H9 (cell line): ENCODE measurements at regions not wholly inside any gene's neighbourhood (a gene's known extent, or its start where the extent isn't known, plus 50 kb on each side); places are given as distances from the start of the nearest gene placed in this dataset.

Experiments
- DNase-seq: peaks from one replicate; pipeline ENCODE4 v3.0.0-alpha.2; 2017
- H2AFZ ChIP-seq: one replicate; pipeline ENCODE4 v1.6.1; 2013; ENCODE audit warnings: mild to moderate bottlenecking, low read length, control low read depth, moderate library complexity
- H2AK5ac ChIP-seq: 2 replicates; pipeline ENCODE4 v1.6.1; 2013; ENCODE audit warnings: low read length, control low read depth, mixed read lengths; ENCODE audit not compliant: insufficient read length
- H2BK120ac ChIP-seq: one replicate; pipeline ENCODE4 v1.6.1; 2013; ENCODE audit warnings: low read depth, mild to moderate bottlenecking, low read length, control low read depth, inconsistent platforms; ENCODE audit not compliant: poor library complexity, severe bottlenecking
- H2BK12ac ChIP-seq: 2 replicates; pipeline ENCODE4 v1.6.1; 2013; ENCODE audit warnings: low read length, control low read depth, mixed read lengths, low read depth; ENCODE audit not compliant: insufficient read length
- H2BK15ac ChIP-seq: 2 replicates; pipeline ENCODE4 v1.6.1; 2013; ENCODE audit warnings: low read depth, low read length, control low read depth
- H2BK20ac ChIP-seq: one replicate; pipeline ENCODE4 v1.6.1; 2013; ENCODE audit warnings: low read depth, mild to moderate bottlenecking, low read length, control low read depth, inconsistent platforms; ENCODE audit not compliant: poor library complexity, severe bottlenecking
- H2BK5ac ChIP-seq: 2 replicates; pipeline ENCODE4 v1.6.1; 2013; ENCODE audit warnings: low read length, control low read depth, mixed read lengths; ENCODE audit not compliant: insufficient read length
- H3K14ac ChIP-seq: 2 replicates; pipeline ENCODE4 v1.6.1; 2013; ENCODE audit warnings: low read length, control low read depth; ENCODE audit not compliant: insufficient read depth
- H3K18ac ChIP-seq: 2 replicates; pipeline ENCODE4 v1.6.1; 2013; ENCODE audit warnings: low read depth, mild to moderate bottlenecking, mixed read lengths, low read length, control low read depth; ENCODE audit not compliant: insufficient read length
- H3K23ac ChIP-seq: 2 replicates; pipeline ENCODE4 v1.6.1; 2013; ENCODE audit warnings: low read length, control low read depth, mixed read lengths, low read depth; ENCODE audit not compliant: insufficient read length
- H3K23me2 ChIP-seq: 2 replicates; pipeline ENCODE4 v1.6.1; 2013; ENCODE audit warnings: low read depth, mild to moderate bottlenecking, mixed read lengths, low read length, control low read depth; ENCODE audit not compliant: insufficient read length, poor library complexity, severe bottlenecking
- H3K27ac ChIP-seq: 2 replicates; pipeline ENCODE4 v1.5.1; 2013; ENCODE audit warnings: low read length, control low read depth, mixed read lengths, low read depth; ENCODE audit not compliant: insufficient read length
- H3K27me3 ChIP-seq: 2 replicates; pipeline ENCODE4 v1.6.1; 2013; ENCODE audit warnings: low read length, control low read depth, inconsistent platforms; ENCODE audit not compliant: insufficient read depth
- H3K4ac ChIP-seq: 2 replicates; pipeline ENCODE4 v1.6.1; 2013; ENCODE audit warnings: low read depth, mild to moderate bottlenecking, control low read depth, inconsistent platforms, low read length, moderate library complexity
- H3K4me1 ChIP-seq: 2 replicates; pipeline ENCODE4 v1.6.1; 2013; ENCODE audit warnings: low read length, control low read depth, inconsistent platforms; ENCODE audit not compliant: insufficient read depth
- H3K4me2 ChIP-seq: 2 replicates; pipeline ENCODE4 v1.6.1; 2013; ENCODE audit warnings: low read length, control low read depth, mixed read lengths; ENCODE audit not compliant: insufficient read length, insufficient read depth
- H3K56ac ChIP-seq: 2 replicates; pipeline ENCODE4 v1.6.1; 2013; ENCODE audit warnings: low read depth, mild to moderate bottlenecking, mixed read lengths, low read length, control low read depth; ENCODE audit not compliant: insufficient read length
- H3K79me1 ChIP-seq: 2 replicates; pipeline ENCODE4 v1.6.1; 2013; ENCODE audit warnings: low read depth, mild to moderate bottlenecking, moderate library complexity, low read length, control low read depth, inconsistent platforms; ENCODE audit not compliant: insufficient read depth, poor library complexity, severe bottlenecking
- H3K79me2 ChIP-seq: 2 replicates; pipeline ENCODE4 v1.6.1; 2013; ENCODE audit warnings: low read length, control low read depth, inconsistent platforms; ENCODE audit not compliant: insufficient read depth
- H3K9ac ChIP-seq: 2 replicates; pipeline ENCODE4 v1.6.1; 2013; ENCODE audit warnings: low read length, control low read depth, mixed read lengths; ENCODE audit not compliant: insufficient read length; ENCODE audit errors: extremely low read depth
- H3K9me3 ChIP-seq: one replicate; pipeline ENCODE4 v1.6.1; 2013; ENCODE audit warnings: low read depth, low read length, inconsistent platforms; ENCODE audit not compliant: control insufficient read depth
- H3T11ph ChIP-seq: one replicate; pipeline ENCODE4 v1.6.1; 2013; ENCODE audit warnings: mild to moderate bottlenecking, low read length, control low read depth, inconsistent platforms
- H4K20me1 ChIP-seq: one replicate; pipeline ENCODE4 v1.6.1; 2013; ENCODE audit not compliant: control insufficient read depth, insufficient read length, insufficient read depth
- H4K5ac ChIP-seq: 2 replicates; pipeline ENCODE4 v1.6.1; 2013; ENCODE audit warnings: low read depth, mild to moderate bottlenecking, mixed read lengths, low read length, control low read depth; ENCODE audit not compliant: insufficient read length
- H4K8ac ChIP-seq: replicated peaks from 2 replicates; pipeline ENCODE4 v1.6.1; 2013; ENCODE audit warnings: low read length, control low read depth, mixed read lengths, low read depth; ENCODE audit not compliant: insufficient read length
- H4K91ac ChIP-seq: 2 replicates; pipeline ENCODE4 v1.6.1; 2013; ENCODE audit warnings: low read depth, mild to moderate bottlenecking, moderate library complexity, mixed read lengths, low read length, control low read depth; ENCODE audit not compliant: insufficient read length
- H3K27ac Mint-ChIP-seq, 3 experiments: 2 replicates in 2 of 3; 3 replicates in 1 of 3; pipeline ENCODE4 v1.8.0; 2020 to 2021; ENCODE audit warnings: mixed read lengths in 3 of 3, mild to moderate bottlenecking in 1 of 3, moderate library complexity in 1 of 3
- H3K27me3 Mint-ChIP-seq: 2 replicates; pipeline ENCODE4 v1.8.0; 2021; ENCODE audit warnings: low read depth, mild to moderate bottlenecking, moderate library complexity, mixed read lengths
- H3K36me3 Mint-ChIP-seq, 3 experiments: 2 replicates in 2 of 3; 3 replicates in 1 of 3; pipeline ENCODE4 v1.8.0; 2020 to 2021; ENCODE audit warnings: low read depth in 3 of 3, mixed read lengths in 3 of 3; ENCODE audit not compliant: insufficient read depth in 1 of 3
- H3K4me1 Mint-ChIP-seq, 2 experiments: 2 replicates each; pipeline ENCODE4 v1.8.0; 2020; ENCODE audit warnings: mixed read lengths in 2 of 2
- H3K4me3 Mint-ChIP-seq, 2 experiments: 2 replicates in 1 of 2; 3 replicates in 1 of 2; pipeline ENCODE4 v1.8.0; 2020 to 2021; ENCODE audit warnings: mild to moderate bottlenecking in 2 of 2, mixed read lengths in 2 of 2, moderate library complexity in 1 of 2
- H3K9me3 Mint-ChIP-seq, 2 experiments: 2 replicates in 1 of 2; 3 replicates in 1 of 2; pipeline ENCODE4 v1.8.0; 2020; ENCODE audit warnings: mild to moderate bottlenecking in 2 of 2, mixed read lengths in 2 of 2, moderate library complexity in 1 of 2
- CTCF ChIP-seq: fragments of 200-600 bp; sonication (generic); conservative IDR thresholded peaks from 3 replicates; pipeline ENCODE4 v1.8.0; 2021; ENCODE audit warnings: antibody characterized with exemption, mild to moderate bottlenecking
- WGBS: extraction: QIAGEN DNeasy Blood & Tissue Kit; methylation state at CpG from one replicate; pipeline ENCODE4 v1.1.7; 2013; ENCODE audit warnings: missing lambda C conversion rate, low lambda C conversion rate, mixed read lengths; ENCODE audit not compliant: insufficient read length; ENCODE audit errors: extremely low coverage; 5-methylcytosine and 5-hydroxymethylcytosine counted together

- no peak overlapping the region for H2AFZ ChIP-seq
- no peak overlapping the region for H2BK20ac ChIP-seq
- no peak overlapping the region for H2BK12ac ChIP-seq
- H4K5ac ChIP-seq, result no peak overlapping the region
- H3K9ac ChIP-seq, result no peak overlapping the region
- Mint-ChIP-seq H3K36me3 (no peaks in the 10 kb centered on the region), H3K4me1 (peaks cover 4 to 7% of the 10 kb centered on the region in 2 experiments; a peak in 3 of 4 replicates), H3K4me3 (no peak overlapping the region), H3K27ac (no peak overlapping the region), H3K9me3 (no peaks in the 10 kb centered on the region; a peak in 1 of 5 replicates), H3K27me3 (no peaks in the 10 kb centered on the region)
- no peaks in the 10 kb centered on the region for H4K20me1 ChIP-seq
- H2BK15ac ChIP-seq, result no peak overlapping the region
- no peak overlapping the region for H3K4me2 ChIP-seq
- DNase-seq, result no peak
- H3K14ac ChIP-seq, result no peak overlapping the region
- TF ChIP-seq CTCF, result no peak
- no peak overlapping the region for H3K23ac ChIP-seq
- WGBS, result no CpG with 5 or more reads among the region's 7 CpGs
- H3K27ac ChIP-seq, result no peak overlapping the region
- no peak overlapping the region for H2BK120ac ChIP-seq
- H3K18ac ChIP-seq, result no peak overlapping the region
- H3K79me1 ChIP-seq, result no peaks in the 10 kb centered on the region
- H2BK5ac ChIP-seq, result no peak overlapping the region
- no peak overlapping the region for H3K4ac ChIP-seq
- H3K56ac ChIP-seq, result no peak overlapping the region
- H3T11ph ChIP-seq, result no peak overlapping the region
- no peaks in the 10 kb centered on the region for H3K4me1 ChIP-seq
- H4K8ac ChIP-seq, result no peak overlapping the region
- no peaks in the 10 kb centered on the region for H3K27me3 ChIP-seq
- no peaks in the 10 kb centered on the region for H3K23me2 ChIP-seq
- no peak overlapping the region for H2AK5ac ChIP-seq
- no peaks in the 10 kb centered on the region for H3K79me2 ChIP-seq
- H3K9me3 ChIP-seq, result no peaks in the 10 kb centered on the region
- no peak overlapping the region for H4K91ac ChIP-seq
Measured at GRCh38 chr11:21810650-21811049, 382.2 kb upstream of the ANO5 start.
